ENCODE measurements at regions not wholly inside any gene's neighbourhood (a gene's known extent, or its start where the extent isn't known, plus 50 kb on each side); places are given as distances from the start of the nearest gene placed in this dataset.

DNA sequence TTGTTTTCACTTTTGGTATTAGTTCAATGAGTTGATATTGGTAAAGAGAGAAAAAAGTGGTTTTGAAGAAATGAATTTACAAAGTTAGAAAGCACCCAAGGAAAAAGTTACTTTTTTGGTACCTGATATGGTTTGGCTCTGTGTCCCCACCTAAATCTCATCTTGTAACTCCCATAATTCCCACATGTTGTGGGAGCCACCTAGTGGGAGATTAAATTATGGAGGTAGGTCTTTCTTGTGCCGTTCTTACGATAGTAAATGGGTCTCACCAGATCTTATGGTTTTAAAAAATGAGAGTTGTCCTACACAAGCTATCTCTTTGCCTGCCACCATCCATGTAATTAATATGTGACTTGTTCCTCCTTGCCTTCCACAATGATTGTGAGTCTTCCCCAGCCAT lies 965.6 kb upstream of the NRXN1 start:
- Histone ChIP-seq H3K4me1 (ENCODE audit: control insufficient read depth, extremely low read depth, insufficient read depth, low read length) (no peaks in the 10 kb centered on the region), H3K9me1 (ENCODE audit: control insufficient read depth, extremely low read depth, insufficient read depth, low read length) (no peaks in the 10 kb centered on the region), H3K79me2 (ENCODE audit: control insufficient read depth, insufficient read depth, low read length) (no peaks in the 10 kb centered on the region), H3K9ac (ENCODE audit: control insufficient read depth, extremely low read depth, insufficient read depth, low read length) (no peak overlapping the region), H2AFZ (ENCODE audit: control insufficient read depth, low read length) (no peak overlapping the region), H3K27ac (ENCODE audit: control insufficient read depth, insufficient read depth, low read length) (no peak overlapping the region), H3K36me3 (ENCODE audit: control insufficient read depth in 2 of 2, extremely low read depth in 1 of 2, insufficient read depth in 2 of 2, low read length in 2 of 2) (no peaks in the 10 kb centered on the region), H3K27me3 (ENCODE audit: control insufficient read depth, extremely low read depth, insufficient read depth, low read length) (no peaks in the 10 kb centered on the region), H3K4me3 (ENCODE audit: control insufficient read depth in 2 of 3, extremely low read depth in 1 of 3, insufficient read depth in 2 of 3, low read depth in 1 of 3, low read length in 3 of 3) (no peak overlapping the region), H3K4me2 (ENCODE audit: control insufficient read depth, extremely low read depth, insufficient read depth, low read depth, low read length) (no peak overlapping the region), H4K20me1 (ENCODE audit: control insufficient read depth, extremely low read depth, insufficient read depth, low read length) (no peaks in the 10 kb centered on the region), H3K9me3 (ENCODE audit: control insufficient read depth, low read depth, low read length) (peaks cover 2% of the 10 kb centered on the region)
- FAIRE-seq (no peak), DNase-seq (ENCODE audit: low read depth, low spot score) (no peak)
- dilution Hi-C loops (cut with MboI; ENCODE audit: extremely low pct_ligation_motif_present, low sequenced_read_pairs), result no loop called here
- TF ChIP-seq CTCF (optimal IDR thresholded peaks at IDR 0.05 in 1 of 3, IDR thresholded peaks at IDR 0.05 in 1 of 3, conservative IDR thresholded peaks at IDR 0.05 in 1 of 3; ENCODE audit: extremely low read depth in 1 of 3, insufficient read depth in 2 of 3, low read length in 3 of 3), result no peak
- TF ChIP-seq EZH2 (IDR thresholded peaks at IDR 0.05; ENCODE audit: low read length), result no peak

DNA sequence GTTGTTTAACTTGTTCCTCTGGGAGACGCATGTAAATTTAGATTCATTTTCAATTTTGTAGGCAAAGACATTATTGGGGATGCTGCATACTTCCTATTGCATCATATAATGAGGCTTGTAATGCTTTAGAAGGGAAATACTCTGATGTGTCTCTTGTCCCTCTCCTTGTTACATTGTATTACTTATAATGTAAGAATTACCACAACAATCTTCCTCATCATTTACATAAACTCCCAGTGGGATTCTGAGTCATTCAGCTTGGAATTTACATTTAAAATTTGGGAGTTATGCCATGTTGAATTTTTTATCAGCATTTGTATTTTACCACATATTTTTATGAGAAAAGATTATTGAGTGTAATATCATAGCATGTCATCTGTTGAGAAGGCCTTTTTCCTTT lies 963.4 kb upstream of the NRXN1 start:
- Histone ChIP-seq H2AFZ (ENCODE audit: control insufficient read depth, low read length) (no peak overlapping the region), H3K9me3 (ENCODE audit: control insufficient read depth, low read depth, low read length) (peaks cover 2% of the 10 kb centered on the region), H3K4me3 (ENCODE audit: control insufficient read depth in 2 of 3, extremely low read depth in 1 of 3, insufficient read depth in 2 of 3, low read depth in 1 of 3, low read length in 3 of 3) (no peak overlapping the region), H3K36me3 (ENCODE audit: control insufficient read depth in 2 of 2, extremely low read depth in 1 of 2, insufficient read depth in 2 of 2, low read length in 2 of 2) (no peaks in the 10 kb centered on the region), H3K4me2 (ENCODE audit: control insufficient read depth, extremely low read depth, insufficient read depth, low read depth, low read length) (no peak overlapping the region), H3K79me2 (ENCODE audit: control insufficient read depth, insufficient read depth, low read length) (no peaks in the 10 kb centered on the region), H4K20me1 (ENCODE audit: control insufficient read depth, extremely low read depth, insufficient read depth, low read length) (no peaks in the 10 kb centered on the region), H3K27ac (ENCODE audit: control insufficient read depth, insufficient read depth, low read length) (no peak overlapping the region), H3K27me3 (ENCODE audit: control insufficient read depth, extremely low read depth, insufficient read depth, low read length) (no peaks in the 10 kb centered on the region), H3K9ac (ENCODE audit: control insufficient read depth, extremely low read depth, insufficient read depth, low read length) (no peak overlapping the region), H3K4me1 (ENCODE audit: control insufficient read depth, extremely low read depth, insufficient read depth, low read length) (no peaks in the 10 kb centered on the region), H3K9me1 (ENCODE audit: control insufficient read depth, extremely low read depth, insufficient read depth, low read length) (no peaks in the 10 kb centered on the region)
- FAIRE-seq (no peak), DNase-seq (ENCODE audit: low read depth, low spot score) (no peak)
- TF ChIP-seq EZH2 (IDR thresholded peaks at IDR 0.05; ENCODE audit: low read length) (no peak), CTCF (optimal IDR thresholded peaks at IDR 0.05 in 1 of 3, IDR thresholded peaks at IDR 0.05 in 1 of 3, conservative IDR thresholded peaks at IDR 0.05 in 1 of 3; ENCODE audit: extremely low read depth in 1 of 3, insufficient read depth in 2 of 3, low read length in 3 of 3) (no peak)
- dilution Hi-C loops (cut with MboI; ENCODE audit: extremely low pct_ligation_motif_present, low sequenced_read_pairs), result no loop called here
